Muscle of leg (tissue), 3 donors: ENCODE measurements at regions not wholly inside any gene's neighbourhood (a gene's known extent, or its start where the extent isn't known, plus 50 kb on each side); places are given as distances from the start of the nearest gene placed in this dataset.

ENCODE experiments used
- DNase-seq: peaks from one replicate; pipeline ENCODE4 v3.0.0; 2013
- H3K27ac ChIP-seq: one replicate; pipeline ENCODE4 v1.5.1; 2013; ENCODE audit warnings: mild to moderate bottlenecking, low read length, control low read depth
- H3K27me3 ChIP-seq: one replicate; pipeline ENCODE4 v1.6.1; 2013; ENCODE audit warnings: low read length; ENCODE audit not compliant: control insufficient read depth, insufficient read depth
- H3K36me3 ChIP-seq: one replicate; pipeline ENCODE4 v1.6.1; 2013; ENCODE audit warnings: low read length; ENCODE audit not compliant: control insufficient read depth, insufficient read depth
- H3K4me1 ChIP-seq: one replicate; pipeline ENCODE4 v1.6.1; 2013; ENCODE audit warnings: low read length; ENCODE audit not compliant: control insufficient read depth, insufficient read depth
- H3K4me3 ChIP-seq: one replicate; pipeline ENCODE4 v1.5.1; 2013; ENCODE audit warnings: low read length, control low read depth
- H3K9me3 ChIP-seq: replicated peaks from 2 replicates; pipeline ENCODE4 v1.6.1; 2013; ENCODE audit warnings: low read depth, low read length; ENCODE audit not compliant: control insufficient read depth
- WGBS: methylation state at CpG from one replicate; pipeline ENCODE4 v1.1.5; 2013; ENCODE audit warnings: missing lambda C conversion rate; ENCODE audit not compliant: insufficient coverage; 5-methylcytosine and 5-hydroxymethylcytosine counted together

DNA sequence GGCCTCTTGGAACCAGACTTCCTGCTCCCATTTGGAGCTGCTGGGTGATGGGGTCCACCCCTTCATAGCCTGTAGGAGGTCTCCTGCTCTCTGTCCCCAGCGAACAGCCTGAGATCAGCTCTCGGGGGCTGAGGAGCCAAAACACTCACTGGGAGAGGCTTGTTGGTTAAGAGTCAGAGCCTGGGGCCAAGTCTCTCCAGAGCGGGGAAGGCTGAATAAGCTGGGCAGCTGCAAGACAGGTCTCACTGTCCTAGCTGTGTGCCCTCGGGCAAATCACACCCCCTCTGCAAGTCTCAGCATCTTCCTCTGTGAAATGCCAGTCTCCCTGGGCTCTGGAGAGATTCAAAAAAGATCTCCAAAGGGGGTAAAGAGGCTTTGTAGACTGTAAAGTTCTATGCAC, 174.6 kb downstream of the WSCD1 start:
- Histone ChIP-seq H3K4me3 (no peak overlapping the region), H3K9me3 (no peaks in the 10 kb centered on the region), H3K27ac (no peak overlapping the region), H3K36me3 (no peaks in the 10 kb centered on the region), H3K4me1 (peaks cover 8% of the 10 kb centered on the region), H3K27me3 (peaks cover 6% of the 10 kb centered on the region)
- WGBS, result 80% methylated on average over 1 of the region's 4 CpGs
- DNase-seq, result no peak

DNA sequence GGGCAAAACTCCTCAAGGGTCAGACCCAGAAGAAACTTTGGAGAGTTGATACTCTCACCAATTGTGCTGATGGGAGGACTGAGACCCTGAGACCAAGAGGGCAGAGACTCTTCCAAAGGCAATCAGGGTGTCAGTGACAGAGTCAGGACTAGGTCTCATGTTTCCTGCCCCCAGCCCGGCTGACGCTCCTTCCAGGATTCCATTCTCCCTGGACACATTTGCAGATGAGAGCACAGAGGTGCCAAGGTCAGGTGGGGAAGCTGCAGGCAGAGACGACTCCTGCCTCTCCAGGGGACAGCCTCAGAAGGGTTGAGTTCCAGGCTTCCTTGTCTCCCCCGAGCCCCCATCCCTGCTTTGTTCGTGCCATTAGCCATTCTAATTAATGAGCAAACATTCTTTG, 174.1 kb downstream of the WSCD1 start:
- no peak for DNase-seq
- H3K4me3 ChIP-seq, result no peak overlapping the region
- no peaks in the 10 kb centered on the region for H3K9me3 ChIP-seq
- H3K27ac ChIP-seq, result no peak overlapping the region
- 13% methylated on average over 3 of the region's 5 CpGs for WGBS
- H3K36me3 ChIP-seq, result no peaks in the 10 kb centered on the region
- H3K27me3 ChIP-seq, result peaks cover 6% of the 10 kb centered on the region
- H3K4me1 ChIP-seq, result peaks cover 8% of the 10 kb centered on the region

DNA sequence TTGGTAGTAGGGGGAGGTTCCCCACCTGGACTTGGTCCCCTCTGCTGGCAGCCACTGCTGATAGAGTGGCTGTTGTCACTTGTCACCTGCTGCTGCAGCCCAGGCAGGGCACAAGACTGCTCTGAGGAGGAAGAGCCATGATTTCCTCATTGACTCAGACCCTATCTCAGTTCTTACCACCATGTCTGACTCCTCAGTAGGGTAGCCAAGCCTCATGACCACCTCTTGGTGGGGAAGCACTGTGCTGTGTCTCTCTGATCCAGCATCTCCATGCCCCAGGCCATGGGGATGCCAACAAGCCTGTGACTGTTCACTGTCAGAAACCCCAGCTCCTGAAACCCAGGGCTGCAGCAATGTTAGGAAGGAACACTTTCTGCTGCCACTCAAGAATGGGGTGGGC, 173.0 kb downstream of the WSCD1 start:
- no peak overlapping the region for H3K27ac ChIP-seq

DNA sequence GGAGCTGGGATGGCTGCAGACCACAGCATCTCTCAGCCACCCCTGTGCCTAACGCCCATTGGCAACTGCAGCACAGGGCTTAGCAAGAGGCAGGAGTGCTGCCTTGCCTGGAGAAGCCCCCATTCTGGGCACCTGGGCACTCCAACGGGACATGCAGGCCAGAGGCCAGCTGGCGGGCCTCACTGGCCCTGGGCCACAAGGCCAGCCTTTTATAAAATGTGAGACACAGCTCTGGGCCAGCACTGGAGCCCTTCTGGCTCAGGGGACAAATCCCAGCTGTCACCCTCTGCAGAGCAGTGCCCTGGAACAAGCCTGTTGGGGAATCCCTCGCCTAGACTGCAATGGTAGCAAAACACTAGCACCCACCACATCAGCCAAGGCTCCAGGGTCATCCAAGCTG, 171.8 kb downstream of the WSCD1 start:
- H3K4me1 ChIP-seq, result peaks cover 8% of the 10 kb centered on the region
- no peaks in the 10 kb centered on the region for H3K9me3 ChIP-seq
- WGBS, result 65% methylated on average over 3 of the region's 4 CpGs
- no peak overlapping the region for H3K27ac ChIP-seq
- no peak overlapping the region for H3K4me3 ChIP-seq
- peaks cover 10% of the 10 kb centered on the region for H3K27me3 ChIP-seq
- H3K36me3 ChIP-seq, result no peaks in the 10 kb centered on the region
- peak; percentile 19 for DNase-seq

More for the DNA sequence above, 173.0 kb downstream of the WSCD1 start:
- Histone ChIP-seq H3K4me1 (peaks cover 8% of the 10 kb centered on the region), H3K27me3 (peaks cover 9% of the 10 kb centered on the region), H3K36me3 (no peaks in the 10 kb centered on the region), H3K9me3 (no peaks in the 10 kb centered on the region), H3K4me3 (no peak overlapping the region)
- DNase-seq, result no peak

DNA sequence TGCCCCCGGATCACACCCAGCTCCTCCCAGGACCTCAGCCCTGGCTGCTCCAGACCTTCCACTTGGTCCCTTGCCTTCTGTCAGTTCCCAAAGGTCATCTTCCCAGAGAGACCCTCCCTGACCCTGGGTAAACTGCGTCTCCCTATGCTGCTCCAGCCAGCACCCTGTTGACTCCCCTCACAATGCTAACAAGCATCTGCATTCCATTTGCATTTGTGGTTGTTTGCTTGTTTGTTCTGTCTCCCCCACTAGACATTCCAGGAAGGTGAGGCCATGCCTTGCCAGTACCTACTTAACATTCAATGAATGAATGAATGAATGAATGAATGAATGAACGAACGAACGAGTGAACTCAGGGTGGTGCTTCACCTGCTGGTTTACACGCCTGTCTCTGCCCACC, 171.2 kb downstream of the WSCD1 start:
- no peak overlapping the region for H3K4me3 ChIP-seq
- H3K27ac ChIP-seq, result no peak overlapping the region
- H3K27me3 ChIP-seq, result peaks cover 10% of the 10 kb centered on the region
- no peak for DNase-seq
- H3K36me3 ChIP-seq, result no peaks in the 10 kb centered on the region
- no peaks in the 10 kb centered on the region for H3K9me3 ChIP-seq
- 72% methylated on average over 5 of the region's 6 CpGs for WGBS
- peaks cover 8% of the 10 kb centered on the region for H3K4me1 ChIP-seq

DNA sequence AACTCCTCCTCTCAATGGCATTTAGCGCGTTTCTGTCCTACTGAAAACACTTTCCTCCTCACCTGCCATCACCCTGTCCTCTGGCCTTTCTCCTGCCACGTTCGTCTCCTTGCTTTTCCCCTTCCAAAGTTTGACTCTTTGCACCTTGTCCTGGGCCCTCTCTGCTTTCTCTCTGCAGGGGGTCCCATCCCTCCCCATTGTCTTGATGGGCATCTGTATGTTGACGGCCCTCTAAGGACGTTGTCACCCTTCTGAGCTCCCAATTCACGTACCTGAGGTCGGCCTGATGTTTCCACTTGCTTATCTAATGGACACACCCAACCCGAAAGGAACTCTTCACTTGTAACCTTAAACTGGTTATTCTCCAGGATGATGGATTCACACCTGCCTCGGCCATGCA, 170.4 kb downstream of the WSCD1 start:
- Histone ChIP-seq H3K4me1 (peaks cover 8% of the 10 kb centered on the region), H3K9me3 (no peaks in the 10 kb centered on the region), H3K27me3 (peaks cover 10% of the 10 kb centered on the region), H3K4me3 (no peak overlapping the region), H3K36me3 (no peaks in the 10 kb centered on the region), H3K27ac (no peak overlapping the region)
- no peak for DNase-seq
- 63% methylated on average over 10 of the region's 10 CpGs for WGBS

DNA sequence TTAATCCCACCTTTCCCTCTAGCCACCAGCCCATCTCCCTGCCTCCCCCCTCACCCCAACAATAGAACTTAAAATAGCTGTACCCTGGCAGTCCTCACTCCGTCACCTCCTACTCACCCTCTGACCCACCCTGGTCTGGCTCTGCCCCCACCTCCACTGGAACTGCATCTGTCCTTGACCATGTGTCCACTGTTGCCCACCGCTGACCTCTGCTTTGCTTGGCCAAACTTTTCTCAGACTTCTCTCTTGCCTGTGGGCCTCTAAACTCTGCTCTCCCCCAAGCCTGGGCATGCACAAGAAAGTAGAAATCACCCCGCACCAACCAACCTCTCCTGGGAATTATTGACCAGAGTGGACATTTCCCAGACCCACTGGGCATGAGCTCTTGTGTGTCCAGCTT, 169.8 kb downstream of the WSCD1 start:
- whole genome bisulfite sequencing, result 84% methylated on average over 3 of the region's 3 CpGs
- Histone ChIP-seq H3K36me3 (no peaks in the 10 kb centered on the region), H3K4me3 (no peak overlapping the region), H3K27ac (no peak overlapping the region), H3K9me3 (no peaks in the 10 kb centered on the region), H3K27me3 (peaks cover 10% of the 10 kb centered on the region), H3K4me1 (peaks cover 8% of the 10 kb centered on the region)
- DNase-seq, result no peak

DNA sequence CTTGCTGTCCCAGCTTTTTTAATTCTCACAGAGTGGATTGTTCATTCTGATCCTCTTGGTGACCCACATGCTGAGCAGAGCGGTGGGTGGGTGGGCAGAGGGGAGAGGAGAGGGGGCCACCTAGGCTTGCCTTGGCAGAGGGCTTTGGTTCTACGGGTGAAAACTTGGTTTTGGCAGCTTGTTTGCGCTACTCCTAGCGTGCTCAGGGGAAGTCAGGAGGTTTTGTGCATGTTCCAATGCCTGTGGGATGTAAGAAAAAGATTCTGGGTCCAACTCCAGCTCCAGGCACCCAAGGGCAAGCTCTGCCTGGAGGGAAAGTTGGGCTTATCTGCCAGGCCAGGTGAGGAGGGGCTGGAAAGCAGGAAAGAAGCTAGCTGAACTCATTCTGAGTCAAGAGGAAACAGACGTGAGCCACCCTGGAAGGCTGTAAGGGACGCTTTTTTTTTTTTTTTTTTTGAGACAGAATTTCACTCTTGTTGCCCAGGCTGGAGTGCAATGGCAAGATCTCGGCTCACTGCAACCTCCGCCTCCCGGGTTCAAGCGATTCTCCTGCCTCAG, 169.1 kb downstream of the WSCD1 start:
- Histone ChIP-seq H3K4me1 (peaks cover 8% of the 10 kb centered on the region), H3K27me3 (peaks cover 10% of the 10 kb centered on the region)
- 65% methylated on average over 4 of the region's 10 CpGs for WGBS

DNA sequence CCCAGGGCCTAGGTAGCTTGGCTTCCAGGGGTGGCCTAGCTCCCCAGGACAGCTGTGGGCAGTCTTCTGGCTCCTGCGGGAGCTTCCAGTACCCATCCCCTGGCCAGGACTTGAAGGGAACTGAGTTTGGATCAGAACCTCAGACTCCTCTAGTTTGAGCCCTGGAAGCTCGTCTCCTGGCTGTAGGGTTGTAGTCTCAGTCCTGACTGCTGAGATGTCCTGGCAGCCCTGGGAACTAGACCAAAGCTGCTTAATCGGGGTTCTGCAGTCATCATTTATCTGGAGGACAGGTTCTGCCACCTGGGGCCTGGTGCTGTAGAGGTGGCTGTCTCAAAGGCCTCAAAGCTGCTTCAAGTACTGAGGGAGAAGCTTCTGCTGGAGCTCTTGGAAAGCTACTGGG, 163.7 kb downstream of the WSCD1 start:
- 78% methylated on average over 2 of the region's 3 CpGs for WGBS
- Histone ChIP-seq H3K27me3 (peaks cover 6% of the 10 kb centered on the region), H3K4me3 (no peak overlapping the region), H3K9me3 (no peaks in the 10 kb centered on the region), H3K4me1 (no peaks in the 10 kb centered on the region), H3K36me3 (no peaks in the 10 kb centered on the region), H3K27ac (no peak overlapping the region)
- DNase-seq, result no peak

More for the DNA sequence above, 169.1 kb downstream of the WSCD1 start:
- Histone ChIP-seq H3K36me3 (no peaks in the 10 kb centered on the region), H3K27ac (no peak overlapping the region), H3K9me3 (no peaks in the 10 kb centered on the region), H3K4me3 (no peak overlapping the region)
- DNase-seq, result no peak

DNA sequence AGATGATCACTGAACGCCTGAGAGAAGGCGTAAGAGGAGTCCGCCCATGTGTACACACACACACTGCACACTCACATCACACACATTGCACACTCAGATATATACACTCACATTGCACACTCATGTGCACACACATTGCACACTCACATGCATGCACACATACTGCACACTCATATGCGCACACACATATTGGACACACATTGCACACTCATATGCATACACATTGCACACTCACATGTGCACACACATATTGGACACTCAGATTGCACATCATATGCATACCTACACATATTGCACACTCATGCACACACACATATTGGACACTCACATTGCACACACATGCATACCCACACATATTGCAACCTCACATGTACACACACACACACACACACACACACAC, 163.2 kb downstream of the WSCD1 start:
- no peaks in the 10 kb centered on the region for H3K36me3 ChIP-seq
- WGBS, result 92% methylated on average over 4 of the region's 4 CpGs
- DNase-seq, result no peak
- no peaks in the 10 kb centered on the region for H3K4me1 ChIP-seq
- no peaks in the 10 kb centered on the region for H3K9me3 ChIP-seq
- H3K27me3 ChIP-seq, result peaks cover 4% of the 10 kb centered on the region
- no peak overlapping the region for H3K4me3 ChIP-seq
- H3K27ac ChIP-seq, result no peak overlapping the region

DNA sequence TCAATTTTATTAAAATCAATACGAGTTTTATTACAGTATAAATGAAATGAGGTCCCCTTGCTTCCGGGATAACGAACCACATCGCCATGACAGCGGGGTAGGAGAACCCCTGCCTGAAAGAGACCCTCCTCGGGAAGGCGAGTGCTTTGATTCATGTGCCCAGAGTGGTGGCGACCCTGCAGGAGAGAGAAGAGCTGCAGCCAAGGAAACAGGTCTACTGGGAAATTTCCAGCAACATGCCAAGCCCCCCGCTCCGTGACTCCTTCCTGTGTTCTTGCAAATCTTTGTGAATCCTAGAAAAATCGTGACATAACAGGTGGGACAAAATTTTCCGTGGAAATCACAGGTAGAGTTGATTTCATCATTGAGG, 162.5 kb downstream of the WSCD1 start:
- Histone ChIP-seq H3K27me3 (peaks cover 2% of the 10 kb centered on the region), H3K4me1 (no peaks in the 10 kb centered on the region), H3K36me3 (no peaks in the 10 kb centered on the region), H3K27ac (no peak overlapping the region), H3K9me3 (no peaks in the 10 kb centered on the region), H3K4me3 (no peak overlapping the region)
- WGBS, result 82% methylated on average over 11 of the region's 12 CpGs
- no peak for DNase-seq
